Kidney (tissue), 13 donors: ENCODE measurements at regions not wholly inside any gene's neighbourhood (a gene's known extent, or its start where the extent isn't known, plus 50 kb on each side); places are given as distances from the start of the nearest gene placed in this dataset.

Experiments used
- DNase-seq, 5 donors: peaks; one replicate each; pipeline ENCODE4 v3.0.0-alpha.2; 2013 to 2020
- FAIRE-seq: peaks from 2 replicates; lab custom pipeline; 2012; peaks lifted over from hg19 to GRCh38; lab: Jason Lieb, UNC
- H3K27ac ChIP-seq, 2 donors: one replicate each; pipeline ENCODE4 v1.7.0; 2013; ENCODE audit warnings: low read depth in 2 of 2, low read length in 2 of 2, inconsistent platforms in 1 of 2
- H3K27me3 ChIP-seq: one replicate; pipeline ENCODE4 v1.7.1; 2013; ENCODE audit warnings: low read length, inconsistent platforms; ENCODE audit not compliant: control insufficient read depth, insufficient read depth
- H3K36me3 ChIP-seq, 3 donors: one replicate each; pipeline versions ENCODE4 v1.7.0 to v1.7.1; 2013; ENCODE audit warnings: low read length in 3 of 3, control low read depth in 1 of 3, inconsistent platforms in 1 of 3; ENCODE audit not compliant: insufficient read depth in 3 of 3, control insufficient read depth in 2 of 3
- H3K4me1 ChIP-seq, 3 donors: one replicate each; pipeline versions ENCODE4 v1.7.0 to v1.7.1; 2013; ENCODE audit warnings: low read length in 3 of 3, inconsistent platforms in 1 of 3, low read depth in 1 of 3; ENCODE audit not compliant: control insufficient read depth in 2 of 3, insufficient read depth in 2 of 3
- H3K4me3 ChIP-seq, 3 donors: one replicate each; pipeline versions ENCODE4 v1.7.0 to v1.8.1; 2013; ENCODE audit warnings: low read length in 3 of 3, control low read depth in 1 of 3, inconsistent platforms in 1 of 3
- H3K9ac ChIP-seq, 3 donors: one replicate each; pipeline versions ENCODE4 v1.7.0 to v1.7.1; 2013; ENCODE audit warnings: low read length in 3 of 3, control low read depth in 1 of 3, inconsistent platforms in 1 of 3
- H3K9me3 ChIP-seq, 3 donors: one replicate each; pipeline versions ENCODE4 v1.7.0 to v1.7.1; 2013; ENCODE audit warnings: low read length in 3 of 3, control low read depth in 1 of 3, inconsistent platforms in 1 of 3; ENCODE audit not compliant: control insufficient read depth in 2 of 3, insufficient read depth in 1 of 3
- CTCF ChIP-seq: IDR thresholded peaks from 3 replicates; pipeline ENCODE4 v1.5.1; 2012; ENCODE audit warnings: mild to moderate bottlenecking, moderate library complexity, borderline replicate concordance; ENCODE audit not compliant: insufficient read depth; ENCODE audit errors: extremely low read depth
- intact Hi-C: fragments of 100-400 bp; cut with DNase I; formaldehyde crosslinking; loops from one replicate; pipeline ENCODE4 v1.11.1; 2022
- donor health status: control.
- donor health status: control.
- donor health status: control.
- donor health status: control.
- donor health status: control.
- donor health status: DM: yes; HTN: yes; CAD: no.
- donor health status: Normal renal cell carcinoma (clear cell type).

- H3K27me3 ChIP-seq = no peaks in the 10 kb centered on the region
- FAIRE-seq = no peak
- no peak overlapping the region for H3K9ac ChIP-seq
- no peaks in the 10 kb centered on the region for H3K9me3 ChIP-seq
- no peaks in the 10 kb centered on the region for H3K4me1 ChIP-seq
- no peak for TF ChIP-seq CTCF
- intact Hi-C loops = no loop called here
- no peak overlapping the region for H3K4me3 ChIP-seq
- no peaks in the 10 kb centered on the region for H3K36me3 ChIP-seq
- H3K27ac ChIP-seq = no peak overlapping the region
- no peak for DNase-seq
Measured at GRCh38 chr22:22348127-22348814, 103.7 kb downstream of the VPREB1 start.

DNA sequence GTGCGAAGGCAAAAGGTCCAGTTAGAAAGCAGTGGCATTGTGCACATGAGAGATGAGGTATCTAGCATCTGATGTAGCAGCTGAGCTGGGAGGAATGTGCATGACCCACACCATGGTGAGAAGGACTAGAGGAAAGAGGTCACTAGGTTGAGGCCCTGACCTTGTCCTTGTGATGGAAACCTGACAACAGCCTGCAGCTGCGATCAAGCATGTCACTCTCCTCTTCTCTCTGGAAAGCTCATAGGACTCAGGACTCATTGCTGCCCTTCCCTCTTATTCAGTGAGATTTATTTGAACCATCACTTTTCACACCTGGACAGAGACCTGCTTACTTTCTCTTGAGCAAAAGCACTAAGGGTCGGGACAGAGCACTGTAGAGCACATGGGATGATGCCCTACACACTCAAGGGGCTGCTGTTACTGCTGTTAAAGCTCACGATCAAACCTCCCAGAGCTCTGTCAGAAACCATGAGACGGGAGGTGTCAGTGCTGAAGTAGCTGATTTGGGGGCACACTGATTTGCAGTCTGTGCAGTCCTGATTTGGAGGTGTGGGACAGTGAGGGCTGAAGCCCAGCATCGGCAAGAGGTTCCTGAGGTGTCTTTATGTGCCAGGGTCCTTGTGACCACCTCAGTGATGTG, 104.3 kb downstream of the VPREB1 start:
- no peaks in the 10 kb centered on the region for H3K27me3 ChIP-seq
- intact Hi-C loops = no loop called here
- H3K4me1 ChIP-seq = no peaks in the 10 kb centered on the region
- no peak for FAIRE-seq
- no peak overlapping the region for H3K27ac ChIP-seq
- TF ChIP-seq CTCF = no peak
- DNase-seq = no peak
- H3K9ac ChIP-seq = no peak overlapping the region
- H3K9me3 ChIP-seq = no peaks in the 10 kb centered on the region
- H3K36me3 ChIP-seq = no peaks in the 10 kb centered on the region
- H3K4me3 ChIP-seq = no peak overlapping the region

DNA sequence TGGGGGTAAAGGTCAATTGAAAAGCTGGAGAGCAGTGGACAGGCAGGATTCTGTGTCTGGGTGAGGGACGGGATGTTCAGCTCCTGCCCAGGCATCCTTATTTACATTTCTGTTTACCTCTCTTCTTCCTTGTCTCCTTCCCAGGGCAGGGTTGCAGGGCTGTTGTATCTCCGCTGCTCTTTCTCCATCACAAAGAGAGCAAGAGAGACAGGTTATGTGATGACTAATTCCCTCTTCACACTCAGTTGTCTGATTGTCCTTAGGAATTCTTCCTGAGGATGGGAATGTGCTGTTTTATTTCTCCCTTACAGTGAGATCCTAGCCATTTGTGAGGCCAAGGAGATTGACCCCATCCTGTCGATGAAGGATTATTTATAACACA, 104.9 kb downstream of the VPREB1 start:
- no peak for FAIRE-seq
- no peak for TF ChIP-seq CTCF
- intact Hi-C loops = no loop called here

More for the DNA sequence above, 104.9 kb downstream of the VPREB1 start:
- Histone ChIP-seq H3K4me3 (no peak overlapping the region), H3K9me3 (no peaks in the 10 kb centered on the region), H3K27me3 (no peaks in the 10 kb centered on the region), H3K4me1 (no peaks in the 10 kb centered on the region), H3K36me3 (no peaks in the 10 kb centered on the region), H3K9ac (no peak overlapping the region), H3K27ac (no peak overlapping the region)
- no peak for DNase-seq
